ENCODE measurements at regions not wholly inside any gene's neighbourhood (a gene's known extent, or its start where the extent isn't known, plus 50 kb on each side); places are given as distances from the start of the nearest gene placed in this dataset.

DNA sequence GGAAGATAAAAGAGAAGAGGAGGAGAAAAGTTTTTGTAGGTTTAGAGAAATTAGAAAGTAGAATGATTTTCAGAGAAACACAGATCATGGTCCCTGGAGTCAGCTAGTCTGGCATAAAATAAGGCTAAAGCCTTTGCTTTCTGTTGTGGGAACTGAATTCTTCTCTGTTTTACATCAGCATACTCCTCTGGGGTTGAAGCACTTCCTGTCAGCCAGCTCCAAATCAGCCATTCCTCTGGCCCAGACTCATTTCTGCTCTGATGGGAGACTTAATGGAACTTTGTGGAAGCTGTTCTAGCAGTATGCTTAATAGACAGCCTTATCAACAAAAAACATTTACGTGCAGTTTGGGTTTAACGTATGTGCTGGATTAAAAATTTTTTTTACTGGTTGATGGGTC lies 143.2 kb downstream of the HMHB1 start:
- FAIRE-seq (no peak), DNase-seq (ENCODE audit: low spot score) (no peak), ATAC-seq (no peak)
- no peaks in the 10 kb centered on the region for H3K27me3 ChIP-seq (ENCODE audit: control insufficient read depth in 1 of 2, insufficient read depth in 2 of 2, low read length in 2 of 2)
- no peak overlapping the region for H3K9ac ChIP-seq (ENCODE audit: insufficient read depth, low read depth, low read length)
- ChIA-PET POLR2A (no interaction called here), CTCF (ENCODE audit: low intra/inter-chr PET ratio, low total read pairs) (no interaction called here)
- H3K4me3 ChIP-seq (replicated peaks in 1 of 3; ENCODE audit: insufficient read depth in 1 of 3, low read depth in 2 of 3, low read length in 3 of 3) = no peak overlapping the region
- in situ Hi-C loops (cut with HindIII; ENCODE audit: extremely low pct_ligation_motif_present, low pct_unique_long_range_greater_than_20kb) (no loop called here), intact Hi-C loops (cut with micrococcal nuclease; ENCODE audit: unreplicated experiment) (no loop called here)
- H3K4me1 ChIP-seq (ENCODE audit: insufficient read depth, low read length) = no peaks in the 10 kb centered on the region
- H3K9me3 ChIP-seq (ENCODE audit: low read length) = no peaks in the 10 kb centered on the region
- no peak overlapping the region for H3K27ac ChIP-seq (ENCODE audit: extremely low read length, insufficient read depth, low read length)
- H4K20me1 ChIP-seq (ENCODE audit: insufficient read depth, low read length) = no peaks in the 10 kb centered on the region
- 44% methylated on average over 2 of the region's 2 CpGs for WGBS (ENCODE audit: low lambda C conversion rate)
- H3K79me2 ChIP-seq (ENCODE audit: insufficient read depth, low read length) = no peaks in the 10 kb centered on the region
- H3K4me2 ChIP-seq (ENCODE audit: low read depth, low read length) = no peak overlapping the region
- TF ChIP-seq FOXM1 (CRISPR knock-in tag; IDR thresholded peaks at IDR 0.05) (no peak), PHB2 (IDR thresholded peaks at IDR 0.05; ENCODE audit: partially characterized antibody) (no peak), TBP (CRISPR knock-in tag; IDR thresholded peaks at IDR 0.05) (no peak), ZZZ3 (CRISPR knock-in tag; IDR thresholded peaks at IDR 0.05; ENCODE audit: borderline replicate concordance) (no peak), ZNF589 (CRISPR knock-in tag; conservative IDR thresholded peaks at IDR 0.05) (no peak), ATM (IDR thresholded peaks at IDR 0.05; ENCODE audit: borderline replicate concordance) (no peak), KLF13 (CRISPR knock-in tag; IDR thresholded peaks at IDR 0.05) (no peak), MTA3 (CRISPR knock-in tag; IDR thresholded peaks at IDR 0.05) (no peak)
- no peak overlapping the region for H2AFZ ChIP-seq (ENCODE audit: low read length)
- BruUV-seq (replicated peaks) = no TSS peak
- no peaks in the 10 kb centered on the region for H3K36me3 ChIP-seq (replicated peaks in 1 of 2; ENCODE audit: control insufficient read depth in 1 of 2, insufficient read depth in 2 of 2, low read length in 2 of 2)

DNA sequence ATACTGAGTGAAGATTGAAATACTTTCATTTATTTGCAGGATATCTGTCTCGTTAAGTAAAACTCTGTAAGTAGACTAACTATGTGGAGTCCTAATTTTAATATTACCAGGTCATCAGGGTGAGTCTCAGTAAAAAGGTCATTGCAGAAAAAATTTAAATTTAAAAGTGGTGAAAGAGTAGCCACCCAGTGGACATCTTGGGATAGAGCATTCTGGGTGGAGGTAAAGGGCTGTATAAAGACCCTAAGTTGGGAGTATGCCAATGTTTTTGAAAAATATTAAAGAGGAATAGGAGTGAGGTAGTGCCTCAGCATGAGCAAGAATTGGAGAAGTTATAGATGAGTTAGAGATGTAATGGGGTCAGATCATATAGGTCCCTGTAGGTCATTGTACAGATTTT lies 145.5 kb downstream of the HMHB1 start:
- Histone ChIP-seq H3K9me3 (ENCODE audit: low read length) (no peaks in the 10 kb centered on the region), H3K79me2 (ENCODE audit: insufficient read depth, low read length) (no peaks in the 10 kb centered on the region), H3K36me3 (replicated peaks in 1 of 2; ENCODE audit: control insufficient read depth in 1 of 2, insufficient read depth in 2 of 2, low read length in 2 of 2) (no peaks in the 10 kb centered on the region), H2AFZ (ENCODE audit: low read length) (no peak overlapping the region), H3K4me1 (ENCODE audit: insufficient read depth, low read length) (no peaks in the 10 kb centered on the region), H3K9ac (ENCODE audit: insufficient read depth, low read depth, low read length) (no peak overlapping the region), H3K27ac (ENCODE audit: extremely low read length, insufficient read depth, low read length) (no peak overlapping the region), H3K4me3 (replicated peaks in 1 of 3; ENCODE audit: insufficient read depth in 1 of 3, low read depth in 2 of 3, low read length in 3 of 3) (no peak overlapping the region), H3K27me3 (ENCODE audit: control insufficient read depth in 1 of 2, insufficient read depth in 2 of 2, low read length in 2 of 2) (no peaks in the 10 kb centered on the region), H4K20me1 (ENCODE audit: insufficient read depth, low read length) (no peaks in the 10 kb centered on the region), H3K4me2 (ENCODE audit: low read depth, low read length) (no peak overlapping the region)
- 0% methylated on average over 1 of the region's 1 CpG for WGBS (ENCODE audit: low lambda C conversion rate)
- CTCF ChIA-PET (ENCODE audit: low intra/inter-chr PET ratio, low total read pairs) = no interaction called here
- DNase-seq (ENCODE audit: low spot score) (no peak), FAIRE-seq (no peak), ATAC-seq (no peak)
- POLR2A ChIA-PET = no interaction called here
- intact Hi-C loops (cut with micrococcal nuclease; ENCODE audit: unreplicated experiment) (no loop called here), in situ Hi-C loops (cut with HindIII; ENCODE audit: extremely low pct_ligation_motif_present, low pct_unique_long_range_greater_than_20kb) (no loop called here)
- TF ChIP-seq, protein P1, sequence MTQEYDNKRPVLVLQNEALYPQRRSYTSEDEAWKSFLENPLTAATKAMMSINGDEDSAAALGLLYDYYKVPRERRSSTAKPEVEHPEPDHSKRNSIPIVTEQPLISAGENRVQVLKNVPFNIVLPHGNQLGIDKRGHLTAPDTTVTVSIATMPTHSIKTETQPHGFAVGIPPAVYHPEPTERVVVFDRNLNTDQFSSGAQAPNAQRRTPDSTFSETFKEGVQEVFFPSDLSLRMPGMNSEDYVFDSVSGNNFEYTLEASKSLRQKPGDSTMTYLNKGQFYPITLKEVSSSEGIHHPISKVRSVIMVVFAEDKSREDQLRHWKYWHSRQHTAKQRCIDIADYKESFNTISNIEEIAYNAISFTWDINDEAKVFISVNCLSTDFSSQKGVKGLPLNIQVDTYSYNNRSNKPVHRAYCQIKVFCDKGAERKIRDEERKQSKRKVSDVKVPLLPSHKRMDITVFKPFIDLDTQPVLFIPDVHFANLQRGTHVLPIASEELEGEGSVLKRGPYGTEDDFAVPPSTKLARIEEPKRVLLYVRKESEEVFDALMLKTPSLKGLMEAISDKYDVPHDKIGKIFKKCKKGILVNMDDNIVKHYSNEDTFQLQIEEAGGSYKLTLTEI (CRISPR knock-in tag; conservative IDR thresholded peaks at IDR 0.05) = no peak
- no TSS peak for BruUV-seq (replicated peaks)

Data from HepG2 (cell line).